Hypothalamus (tissue), 51 donors: ENCODE measurements at regions not wholly inside any gene's neighbourhood (a gene's known extent, or its start where the extent isn't known, plus 50 kb on each side); places are given as distances from the start of the nearest gene placed in this dataset.
"Not testable (repeated sequence)": the region's sequence is repeated elsewhere in the genome, so short reads cannot be mapped to it uniquely, and the experiment has no call there.

Source experiments
- DNase-seq, 51 donors: peaks; one replicate each; lab custom pipeline; 2025; lab: John Stamatoyannopoulos, UW

GRCh38 chr3:174442302-174442682 is 416.8 kb upstream of the NAALADL2 start:
- no peak for DNase-seq

GRCh38 chr3:174444391-174444790 is 414.7 kb upstream of the NAALADL2 start:
- DNase-seq = no peak

- DNase-seq = no peak
Measured at GRCh38 chr3:174457758-174458157, 401.4 kb upstream of the NAALADL2 start.

- no peak for DNase-seq
Measured at GRCh38 chr3:174460831-174461230, 398.3 kb upstream of the NAALADL2 start.

GRCh38 chr3:174462916-174463315 is 396.2 kb upstream of the NAALADL2 start:
- DNase-seq = no peak

- DNase-seq = no peak
Measured at GRCh38 chr3:174465177-174465576, 394.0 kb upstream of the NAALADL2 start.

- no peak for DNase-seq
Measured at GRCh38 chr3:174466471-174467054, 392.6 kb upstream of the NAALADL2 start.

GRCh38 chr3:174477491-174477890 is 381.6 kb upstream of the NAALADL2 start:
- no peak for DNase-seq

- no peak for DNase-seq
Measured at GRCh38 chr3:174480767-174481166, 378.4 kb upstream of the NAALADL2 start.

GRCh38 chr3:174482541-174482940 is 376.6 kb upstream of the NAALADL2 start:
- no peak for DNase-seq

- no peak for DNase-seq
Measured at GRCh38 chr3:174483254-174483653, 375.9 kb upstream of the NAALADL2 start.

GRCh38 chr3:174483856-174484255 is 375.3 kb upstream of the NAALADL2 start:
- DNase-seq = not testable (repeated sequence)

GRCh38 chr3:174488527-174488926 is 370.6 kb upstream of the NAALADL2 start:
- DNase-seq = no peak

GRCh38 chr3:174495311-174495710 is 363.8 kb upstream of the NAALADL2 start:
- DNase-seq = no peak

GRCh38 chr3:174495928-174496327 is 363.2 kb upstream of the NAALADL2 start:
- DNase-seq = no peak

- DNase-seq = no peak
Measured at GRCh38 chr3:174498638-174499037, 360.5 kb upstream of the NAALADL2 start.

GRCh38 chr3:174505266-174505665 is 353.9 kb upstream of the NAALADL2 start:
- no peak for DNase-seq

- DNase-seq = no peak
Measured at GRCh38 chr3:174524203-174524602, 334.9 kb upstream of the NAALADL2 start.

GRCh38 chr3:174529298-174529697 is 329.8 kb upstream of the NAALADL2 start:
- DNase-seq = no peak

- no peak for DNase-seq
Measured at GRCh38 chr3:174531262-174531982, 327.7 kb upstream of the NAALADL2 start.

GRCh38 chr3:174532216-174532615 is 326.9 kb upstream of the NAALADL2 start:
- DNase-seq = no peak

- no peak for DNase-seq
Measured at GRCh38 chr3:174532776-174533175, 326.4 kb upstream of the NAALADL2 start.

- DNase-seq = no peak
Measured at GRCh38 chr3:174533286-174533685, 325.8 kb upstream of the NAALADL2 start.
